Stimulated activated CD4-positive, alpha-beta T cell treated with anti-CD3 and anti-CD28 coated beads, TNF-alpha, amount 100 ng/mL, for 1 hour (primary cell): ENCODE measurements at regions not wholly inside any gene's neighbourhood (a gene's known extent, or its start where the extent isn't known, plus 50 kb on each side); places are given as distances from the start of the nearest gene placed in this dataset.
"Not testable (repeated sequence)": the region's sequence is repeated elsewhere in the genome, so short reads cannot be mapped to it uniquely, and the experiment has no call there.

Source experiments
- DNase-seq, 3 donors: peaks; one replicate each; pipeline ENCODE4 v3.0.0-alpha.2; 2020; ENCODE audit warnings: low read depth in 3 of 3, low spot score in 1 of 3

DNA sequence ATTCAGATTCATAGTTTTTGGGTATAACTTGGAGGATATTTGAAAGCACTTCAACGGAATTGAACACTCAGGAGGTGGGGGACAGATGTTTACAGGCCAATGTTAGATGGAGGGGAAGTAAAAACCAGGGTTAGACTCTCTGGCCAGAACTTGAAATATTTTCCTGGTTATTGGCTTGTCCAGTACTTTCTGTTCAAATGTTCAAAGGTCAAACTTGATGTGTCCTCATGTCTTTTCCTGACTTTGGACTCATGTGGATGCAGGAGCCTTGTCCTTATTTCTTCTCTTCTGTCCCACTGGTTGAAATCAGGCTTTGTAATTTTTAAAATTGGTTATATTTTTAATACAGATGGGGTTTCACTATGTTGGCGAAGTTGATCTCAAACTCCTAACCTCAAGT, 2148.5 kb upstream of the RAG2 start:
- DNase-seq = not testable (repeated sequence)

DNA sequence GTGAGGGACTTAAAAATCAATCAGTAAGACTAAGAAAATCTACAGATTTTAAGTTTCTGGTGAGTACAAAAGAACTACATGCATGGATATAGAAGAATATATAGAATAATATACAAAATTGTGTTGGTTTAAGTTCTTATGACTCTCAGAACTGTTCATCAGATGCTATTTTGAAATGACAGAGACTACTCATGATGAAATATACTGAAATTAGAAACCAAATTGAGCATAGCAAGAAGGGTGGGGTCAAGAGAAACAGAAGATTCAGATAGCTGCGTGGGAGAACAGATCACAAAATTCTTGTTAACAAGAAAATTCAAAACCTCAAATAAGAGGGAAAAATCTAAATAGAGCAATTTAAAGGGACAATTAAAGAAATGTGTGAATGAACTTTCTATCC, 2125.3 kb upstream of the RAG2 start:
- no peak for DNase-seq

DNA sequence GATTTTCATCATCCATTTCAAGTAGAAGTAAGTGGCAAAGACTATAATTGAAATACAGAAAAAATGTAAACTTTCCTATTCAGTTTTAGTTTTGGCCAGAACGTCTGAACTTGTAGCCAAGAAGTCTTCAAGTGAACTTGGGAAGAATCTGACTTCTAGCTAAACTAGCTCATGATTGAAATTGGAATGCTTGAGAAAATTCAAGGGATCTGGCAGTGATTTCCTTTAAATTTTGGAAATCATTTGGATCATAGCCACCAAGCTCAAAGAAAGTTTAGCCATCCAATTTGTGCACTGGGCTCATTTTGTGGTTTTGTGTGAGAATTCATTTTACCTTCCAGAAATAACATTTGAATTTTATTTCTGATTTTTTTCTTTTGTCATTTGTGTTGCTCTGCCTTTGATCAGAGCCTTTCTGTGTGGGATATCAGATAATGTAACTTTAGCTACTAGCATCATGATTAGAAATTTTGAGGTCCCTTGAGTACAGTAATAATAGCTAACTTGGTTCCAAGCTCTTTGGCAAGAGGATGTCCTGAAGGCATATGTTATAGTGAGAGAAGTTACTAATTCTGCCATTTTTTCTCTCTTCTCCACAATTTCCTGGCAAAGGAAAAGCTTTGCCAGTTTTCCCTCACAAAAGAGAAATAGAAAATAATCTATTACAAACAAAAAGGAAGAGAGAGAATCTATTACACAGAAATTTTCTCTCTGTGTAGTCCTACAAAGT, 2123.7 kb upstream of the RAG2 start:
- DNase-seq = no peak

DNA sequence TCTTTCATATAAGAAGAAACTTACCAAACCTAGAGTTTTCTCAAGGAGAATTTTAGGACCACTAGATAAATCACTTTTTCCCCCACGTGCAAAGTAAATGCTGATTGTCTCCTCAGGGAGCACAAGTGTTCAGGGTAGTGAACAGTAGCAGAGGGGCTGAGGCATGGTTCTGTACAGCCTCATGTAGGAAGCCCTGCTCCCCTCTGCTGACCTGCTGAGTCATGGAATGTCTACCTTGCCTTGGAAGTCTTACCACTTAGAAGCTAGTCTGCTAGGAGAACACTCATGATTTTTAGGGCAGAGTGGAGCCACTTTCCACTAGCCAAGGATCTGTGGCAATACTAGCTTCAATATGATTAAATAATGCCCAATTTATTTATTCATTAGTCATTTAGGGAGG, 2120.6 kb upstream of the RAG2 start:
- no peak for DNase-seq

DNA sequence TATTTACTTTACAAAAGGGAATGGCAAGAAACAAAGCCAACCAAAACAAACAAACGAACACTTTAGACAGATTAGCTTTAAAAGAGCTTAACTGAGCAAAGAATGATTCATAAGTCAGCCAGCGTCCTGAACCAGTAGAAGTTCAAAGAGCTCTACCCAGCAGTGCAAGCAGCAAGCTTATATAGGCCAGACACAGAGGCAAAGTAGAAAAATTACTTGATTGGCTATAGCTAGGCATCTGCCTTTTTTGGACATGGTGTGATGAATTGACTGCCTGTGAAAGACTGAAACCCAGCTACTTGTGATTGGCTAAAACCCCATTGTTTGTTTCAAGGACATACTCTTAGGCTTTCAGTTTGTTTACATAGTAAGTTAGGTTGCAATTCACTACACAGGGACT, 2120.0 kb upstream of the RAG2 start:
- no peak for DNase-seq

DNA sequence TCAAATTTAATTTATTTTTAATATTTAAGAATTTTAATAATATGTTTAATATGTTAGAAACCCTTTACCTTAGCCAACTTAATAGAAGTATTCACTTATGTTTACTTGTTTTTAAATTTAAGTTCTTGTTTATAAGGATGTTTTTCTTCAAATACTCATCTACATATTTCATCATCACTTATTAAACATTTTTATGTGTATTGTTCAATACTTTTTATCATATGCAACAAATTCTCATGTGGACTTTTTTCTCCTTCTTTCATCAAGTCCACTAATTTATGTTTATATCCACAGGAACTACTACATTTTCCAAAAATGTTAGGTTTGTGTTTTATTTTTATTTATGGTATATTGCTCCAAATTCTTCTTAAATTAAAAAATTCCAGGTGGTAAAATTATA, 2113.1 kb upstream of the RAG2 start:
- no peak for DNase-seq

DNA sequence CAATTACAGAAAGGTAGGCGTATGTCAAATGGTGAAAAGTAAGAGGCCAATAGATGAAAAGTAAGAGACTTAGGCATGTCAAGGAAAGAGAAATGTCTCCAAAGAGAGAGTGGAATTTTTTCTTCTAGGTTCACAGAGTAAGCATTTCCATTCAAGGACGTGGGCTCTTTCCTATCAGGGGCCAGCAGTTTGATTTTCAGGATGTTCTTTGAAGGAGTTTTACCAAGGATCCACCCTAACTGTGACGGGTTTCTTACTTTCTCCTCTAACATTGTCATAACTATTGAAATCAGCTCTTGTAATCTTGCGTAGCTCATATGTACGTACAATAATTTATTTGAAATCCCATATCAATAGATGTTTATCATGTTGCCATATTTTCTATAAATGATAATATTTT, 2112.2 kb upstream of the RAG2 start:
- no peak for DNase-seq

DNA sequence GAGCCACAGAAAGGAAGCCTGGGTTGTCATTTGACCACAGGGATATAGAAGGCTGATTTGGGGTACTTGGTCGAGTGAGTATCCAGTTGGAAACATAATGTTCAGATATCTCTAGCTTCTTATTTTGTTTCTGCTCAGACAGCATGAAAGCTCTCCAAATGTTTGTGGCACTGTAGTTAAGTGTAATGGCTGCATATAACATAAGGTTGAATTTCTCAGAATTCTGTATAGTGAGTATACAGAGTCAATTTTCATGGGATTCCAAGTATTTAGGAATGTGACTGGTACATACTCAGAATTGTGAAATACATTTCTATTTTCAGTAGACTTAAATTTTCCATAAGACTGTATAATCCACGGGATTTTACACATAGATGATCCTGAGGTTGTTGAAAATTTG, 2102.1 kb upstream of the RAG2 start:
- no peak for DNase-seq

DNA sequence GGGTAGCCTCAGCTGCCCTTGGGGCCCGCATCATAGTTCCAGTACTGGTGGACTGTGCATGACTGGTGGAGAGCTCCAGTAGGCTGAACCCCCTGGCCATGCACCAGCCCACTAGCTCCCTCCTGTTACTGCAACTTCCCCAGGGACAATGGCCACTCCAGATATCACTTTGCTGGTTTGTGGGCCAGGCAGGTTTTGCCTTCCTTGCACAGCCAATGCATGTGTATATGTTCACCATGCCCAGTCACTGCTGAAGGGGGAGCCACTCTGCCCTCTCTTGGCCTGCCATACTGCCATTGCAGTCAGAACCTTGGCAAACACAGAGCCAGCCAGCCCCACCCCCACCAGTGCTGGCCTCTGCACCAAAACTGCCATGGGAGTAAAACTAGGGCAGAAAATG, 2095.3 kb upstream of the RAG2 start:
- DNase-seq = no peak

DNA sequence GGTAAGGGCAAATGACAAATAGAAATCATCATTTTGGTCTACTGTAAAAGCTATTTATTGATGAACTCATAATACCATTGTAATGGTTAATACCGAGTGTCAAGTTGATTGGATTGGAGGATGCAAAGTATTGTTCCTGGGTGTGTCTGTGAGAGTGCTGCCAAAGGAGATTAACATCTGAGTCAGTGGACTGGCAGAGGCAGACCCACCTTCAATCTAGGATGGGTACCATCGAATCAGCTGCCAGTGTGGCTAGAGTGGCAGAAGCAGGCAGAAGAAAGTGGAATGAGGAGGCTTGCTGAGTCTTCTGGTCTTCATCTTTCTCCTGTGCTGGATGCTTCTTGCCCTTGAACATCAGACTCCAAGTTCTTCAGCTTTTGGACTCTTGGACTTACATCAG, 2092.2 kb upstream of the RAG2 start:
- DNase-seq = not testable (repeated sequence)

DNA sequence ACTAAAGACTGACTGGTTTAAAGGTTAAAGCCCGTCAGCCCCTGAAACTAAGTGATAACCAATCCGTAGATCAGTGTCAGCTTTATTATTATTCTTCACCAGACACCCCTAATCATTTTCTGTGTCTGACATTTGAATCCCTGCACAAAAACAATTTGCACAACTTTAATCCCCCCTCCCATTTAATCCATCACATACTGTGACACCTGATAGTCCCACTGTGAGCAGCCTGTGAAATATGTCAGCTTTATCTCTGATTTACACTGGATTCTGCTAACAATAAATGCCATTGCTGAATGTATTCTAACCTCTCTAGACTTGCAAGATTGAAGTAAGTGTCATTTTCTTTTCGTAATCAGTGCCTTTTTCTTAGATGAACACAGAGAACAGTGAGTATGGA, 2089.0 kb upstream of the RAG2 start:
- DNase-seq = no peak

DNA sequence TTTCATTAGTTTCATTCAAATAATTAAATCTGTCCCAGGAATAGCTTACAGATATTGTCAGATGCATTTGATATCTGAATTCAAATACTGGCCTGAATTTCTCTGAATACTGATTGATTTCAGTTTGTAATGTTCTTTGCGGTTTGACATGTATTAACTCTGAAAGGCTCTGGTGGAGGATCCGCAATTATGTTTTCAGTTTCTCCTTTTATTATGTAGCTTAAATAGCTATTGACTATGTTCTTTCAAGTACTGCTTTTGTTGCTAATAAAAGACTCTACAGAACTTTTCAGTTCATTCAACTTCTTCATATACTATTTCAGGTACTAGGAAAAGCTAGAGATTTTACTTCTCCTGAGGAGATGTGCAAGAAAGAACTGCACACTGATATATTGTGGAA, 2085.4 kb upstream of the RAG2 start:
- DNase-seq = no peak

DNA sequence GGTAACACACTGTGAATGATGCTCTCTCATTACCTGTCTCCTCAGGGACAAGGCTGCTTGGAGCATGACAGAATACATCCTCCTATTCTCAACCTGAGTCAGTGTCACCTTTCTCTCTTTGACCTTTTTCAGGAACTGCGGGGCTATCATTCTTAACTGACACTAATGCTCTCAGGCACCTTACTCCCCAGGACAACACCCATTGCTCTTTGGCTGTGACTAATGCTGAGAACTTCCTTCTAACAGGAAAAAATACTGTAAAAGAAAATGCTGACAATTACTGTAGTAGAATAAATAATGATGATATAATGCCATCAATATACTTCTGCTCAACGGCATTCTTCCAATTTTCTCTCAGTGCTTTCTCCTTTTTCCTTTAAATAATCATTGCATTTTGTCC, 2082.7 kb upstream of the RAG2 start:
- no peak for DNase-seq

DNA sequence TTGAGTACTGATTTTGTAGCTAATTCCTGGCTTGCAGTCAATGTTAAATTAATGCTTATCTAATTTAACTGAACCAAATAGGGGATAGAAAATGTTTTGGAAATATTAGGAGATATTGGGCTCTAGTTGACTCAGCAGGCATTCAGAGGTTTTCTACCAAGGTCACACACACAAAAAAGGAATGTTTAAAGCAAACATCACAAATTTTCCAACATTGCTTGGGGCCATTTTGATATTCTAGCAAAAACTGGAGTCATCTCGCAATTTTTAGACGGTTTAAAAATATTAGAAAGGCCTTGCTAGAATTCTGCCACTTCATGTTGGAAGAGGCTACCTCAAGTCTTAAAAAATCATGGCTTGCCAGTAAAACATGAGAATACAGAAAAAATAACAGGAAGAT, 2082.1 kb upstream of the RAG2 start:
- no peak for DNase-seq

DNA sequence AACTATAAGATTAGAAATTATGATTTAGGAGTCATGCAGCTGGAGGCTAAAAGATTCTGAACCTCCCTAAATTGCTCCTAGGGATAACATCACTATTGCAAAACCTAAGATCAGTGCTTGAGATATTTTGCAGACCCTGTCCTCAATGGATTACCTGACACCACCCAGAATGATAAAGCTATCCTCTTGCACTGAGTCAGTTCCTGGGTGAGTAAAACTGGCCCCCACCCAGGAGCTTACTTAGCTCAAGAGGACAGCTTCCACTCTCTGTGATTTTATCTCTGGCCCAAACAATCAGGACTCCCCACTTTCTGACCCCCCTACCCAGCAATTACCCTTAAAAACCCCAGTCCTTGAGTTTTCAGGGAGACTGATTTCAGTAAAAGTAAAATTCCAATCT, 2074.4 kb upstream of the RAG2 start:
- no peak for DNase-seq

DNA sequence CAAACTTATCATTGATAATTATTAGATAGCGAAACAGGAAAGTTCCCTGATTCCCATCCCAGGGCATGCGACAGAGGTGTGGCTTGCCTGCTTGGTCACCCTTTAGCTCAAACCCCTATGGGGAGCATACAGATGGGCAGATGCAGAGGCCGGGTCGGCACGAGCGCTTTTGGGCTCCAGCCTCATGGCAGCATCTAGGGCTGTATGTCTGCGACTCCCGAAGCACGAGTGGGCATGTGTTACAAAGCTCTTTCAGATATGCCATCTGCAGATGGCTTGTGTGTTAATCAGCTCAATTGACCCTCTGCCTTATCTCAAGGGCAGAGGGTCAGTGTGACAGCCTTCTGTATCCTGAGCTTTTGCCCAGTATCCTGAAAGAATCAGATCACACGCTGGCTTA, 2069.3 kb upstream of the RAG2 start:
- DNase-seq = no peak

DNA sequence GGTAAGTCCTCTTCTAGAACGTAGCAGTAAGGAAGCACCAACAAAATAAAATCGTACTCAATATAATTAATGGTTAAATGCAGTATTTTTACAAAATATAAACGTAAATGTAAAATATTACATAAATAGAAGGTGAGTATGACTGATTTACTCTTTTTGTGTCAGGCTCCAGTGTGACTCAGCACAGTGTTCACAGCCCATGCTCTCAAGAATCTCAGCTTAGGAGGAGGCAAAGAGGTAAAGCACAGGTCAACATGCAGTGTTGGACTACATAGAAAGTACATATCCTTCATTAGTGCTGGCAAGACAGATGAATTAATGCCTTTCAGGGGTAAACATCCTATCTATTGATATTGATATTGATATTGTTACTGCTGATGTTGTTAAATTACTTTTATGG, 2050.6 kb upstream of the RAG2 start:
- no peak for DNase-seq

DNA sequence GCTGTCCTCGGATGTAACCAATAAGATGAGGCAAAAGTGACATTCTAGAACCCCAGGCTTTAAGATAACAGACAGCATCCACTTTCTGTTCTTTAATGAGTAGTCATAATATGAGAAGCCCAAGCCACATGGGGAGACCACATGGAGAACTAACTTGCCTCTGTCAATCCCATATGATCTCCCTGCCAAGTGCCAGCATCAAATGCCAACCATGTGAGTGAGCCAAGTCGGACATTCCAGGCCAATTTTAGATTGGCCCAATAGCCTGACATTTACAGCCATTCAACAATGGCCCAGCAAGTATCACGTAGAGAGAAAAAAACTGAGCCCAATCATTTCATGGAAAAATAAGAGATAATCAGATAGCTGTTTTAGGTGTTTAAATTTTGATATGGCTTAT, 2048.3 kb upstream of the RAG2 start:
- no peak for DNase-seq

DNA sequence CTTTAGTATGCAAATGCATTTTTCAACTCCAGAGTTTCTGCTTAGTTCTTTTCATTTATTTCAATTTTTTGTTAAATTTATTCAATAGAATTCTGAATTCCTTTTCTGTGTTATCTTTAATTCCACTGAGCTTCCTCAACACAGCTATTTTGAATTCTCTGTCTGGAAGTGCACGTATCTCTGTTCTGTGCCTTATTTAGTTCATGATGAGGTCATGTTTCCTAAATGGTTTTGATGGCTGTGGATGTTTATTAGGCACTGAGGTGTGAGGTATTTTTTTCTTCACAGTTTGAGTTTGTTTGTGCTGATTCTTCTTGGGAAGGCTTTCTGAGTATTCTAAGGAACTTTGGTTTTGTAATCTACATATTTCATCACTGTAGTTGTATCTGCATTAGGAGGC, 2042.8 kb upstream of the RAG2 start:
- no peak for DNase-seq

DNA sequence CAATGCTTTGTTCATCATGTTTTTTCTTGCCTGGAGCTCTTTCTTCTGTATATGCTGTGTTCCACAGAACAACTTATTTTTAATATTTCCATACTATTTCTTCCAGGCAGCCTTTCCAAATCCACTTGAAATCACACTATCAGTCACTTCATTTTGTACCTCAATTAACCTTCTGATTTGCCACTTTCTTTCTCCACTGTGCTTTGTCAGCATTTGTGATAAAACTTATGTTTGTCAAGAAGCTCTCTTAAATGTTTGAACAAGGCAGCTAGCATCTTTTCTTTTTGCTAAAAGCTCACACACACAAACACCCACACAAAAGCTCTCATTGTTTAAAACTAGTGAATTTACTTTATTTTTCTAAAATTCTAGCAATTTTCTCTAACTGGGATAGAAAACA, 2014.7 kb upstream of the RAG2 start:
- DNase-seq = no peak

DNA sequence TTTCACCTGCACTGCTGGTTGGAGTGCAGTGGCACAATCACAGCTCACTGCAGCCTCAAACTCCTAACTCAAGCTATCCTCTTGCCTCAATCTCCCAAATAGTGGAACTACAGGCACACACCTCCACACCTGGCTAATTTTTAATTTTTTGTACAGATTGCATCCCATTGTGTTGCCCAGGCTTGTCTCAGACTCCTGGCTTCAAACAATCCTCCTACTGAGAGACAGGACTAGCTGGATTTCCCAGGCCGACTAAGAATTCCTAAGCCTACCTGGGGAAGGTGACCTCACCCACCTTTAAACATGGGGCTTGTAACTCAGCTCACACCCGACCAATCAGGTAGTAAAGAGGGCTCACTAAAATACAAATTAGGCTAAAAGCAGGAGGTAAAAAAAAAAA, 2003.3 kb upstream of the RAG2 start:
- DNase-seq = not testable (repeated sequence)

DNA sequence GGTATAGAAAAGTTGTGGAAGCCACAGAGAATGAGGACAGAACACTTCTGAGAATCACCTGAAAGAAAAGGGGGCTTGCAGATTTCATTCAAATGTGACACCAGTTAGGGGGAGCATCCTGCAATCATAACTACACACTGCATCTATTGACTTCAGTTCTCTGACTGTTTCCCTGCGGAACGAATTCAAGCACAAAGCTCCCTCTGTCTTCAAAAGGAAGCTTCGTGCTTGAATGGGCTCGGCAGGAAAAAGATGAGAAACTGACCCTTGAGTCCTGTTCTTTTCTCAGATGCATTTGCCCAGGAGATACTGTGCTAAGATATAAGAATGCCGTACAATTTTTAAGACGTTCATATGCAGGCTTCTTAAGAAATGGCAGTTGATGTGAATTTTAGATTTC, 2000.4 kb upstream of the RAG2 start:
- no peak for DNase-seq

DNA sequence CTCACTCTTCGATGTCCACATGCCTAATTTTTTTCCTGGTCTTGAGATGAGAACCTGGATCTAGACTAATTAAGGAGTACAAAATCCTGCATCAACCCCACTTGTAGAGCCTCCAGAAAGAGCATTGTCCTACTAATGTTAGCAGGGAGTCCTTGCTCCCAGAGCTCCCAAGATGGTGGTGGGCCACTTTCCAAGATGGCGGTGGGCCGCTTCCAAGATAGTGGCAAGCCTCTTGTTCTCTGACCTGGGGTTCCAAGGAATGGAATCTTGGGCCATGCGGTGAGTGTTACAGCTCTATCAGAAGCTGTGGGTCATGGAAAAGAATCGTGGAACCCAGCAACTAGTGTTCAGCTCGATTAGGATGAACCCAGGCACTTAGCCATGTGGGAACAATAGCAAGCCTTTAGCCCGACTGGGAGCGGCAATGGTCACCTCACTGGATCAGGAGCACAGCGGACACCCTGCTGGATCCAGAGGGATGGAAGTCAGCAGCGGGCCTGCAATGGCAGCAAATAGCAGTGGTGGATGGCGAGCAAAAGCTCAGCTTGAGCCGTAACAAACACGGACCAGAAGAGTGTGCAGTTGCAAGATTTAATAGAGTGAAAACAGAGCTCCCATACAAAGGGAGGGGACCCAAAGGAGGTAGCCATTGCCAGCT, 1997.5 kb upstream of the RAG2 start:
- DNase-seq = not testable (repeated sequence)
